ENCODE measurements at regions not wholly inside any gene's neighbourhood (a gene's known extent, or its start where the extent isn't known, plus 50 kb on each side); places are given as distances from the start of the nearest gene placed in this dataset.

- Histone ChIP-seq H3F3A (ENCODE audit: low read depth) (no peaks in the 10 kb centered on the region), H3K36me3 (ENCODE audit: insufficient read depth, low read length) (no peaks in the 10 kb centered on the region), H3K4me1 (ENCODE audit: insufficient read depth, low read length, poor library complexity, severe bottlenecking) (no peaks in the 10 kb centered on the region), H3K4me3 (ENCODE audit: low read length, poor library complexity, severe bottlenecking) (no peak overlapping the region), H3K27me3 (ENCODE audit: insufficient read depth, low read length, poor library complexity, severe bottlenecking) (no peaks in the 10 kb centered on the region), H4K20me1 (ENCODE audit: insufficient read depth, low read length, poor library complexity, severe bottlenecking) (no peaks in the 10 kb centered on the region), H3K9ac (ENCODE audit: low read depth, low read length, poor library complexity, severe bottlenecking) (no peak overlapping the region), H2AFZ (ENCODE audit: low read length) (no peak overlapping the region), H3K9me3 (ENCODE audit: insufficient read depth, low read depth, low read length) (peaks cover 2% of the 10 kb centered on the region; the same call in 1 of the 2 replicates), H3K79me2 (ENCODE audit: insufficient read depth, low read length) (no peaks in the 10 kb centered on the region), H3K4me2 (ENCODE audit: low read depth, low read length, poor library complexity, severe bottlenecking) (no peak overlapping the region), H3K9me2 (replicated peaks; ENCODE audit: low read depth, low read length) (no peaks in the 10 kb centered on the region)
- TF ChIP-seq CTCF (conservative IDR thresholded peaks at IDR 0.05; ENCODE audit: low read length) (no peak), EZH2phosphoT487 (IDR thresholded peaks at IDR 0.05; ENCODE audit: borderline replicate concordance) (no peak)
These were observed 119.0 kb upstream of the SORCS3 start for GRCh38 chr10:104521901-104522694.

- Histone ChIP-seq H3F3A (ENCODE audit: low read depth) (no peaks in the 10 kb centered on the region), H3K4me1 (ENCODE audit: insufficient read depth, low read length, poor library complexity, severe bottlenecking) (no peaks in the 10 kb centered on the region), H3K9me2 (replicated peaks; ENCODE audit: low read depth, low read length) (no peaks in the 10 kb centered on the region), H2AFZ (ENCODE audit: low read length) (no peak overlapping the region), H3K4me3 (ENCODE audit: low read length, poor library complexity, severe bottlenecking) (no peak overlapping the region), H3K4me2 (ENCODE audit: low read depth, low read length, poor library complexity, severe bottlenecking) (no peak overlapping the region), H3K36me3 (ENCODE audit: insufficient read depth, low read length) (no peaks in the 10 kb centered on the region), H3K79me2 (ENCODE audit: insufficient read depth, low read length) (no peaks in the 10 kb centered on the region), H3K9me3 (ENCODE audit: insufficient read depth, low read depth, low read length) (no peaks in the 10 kb centered on the region), H3K9ac (ENCODE audit: low read depth, low read length, poor library complexity, severe bottlenecking) (no peak overlapping the region), H4K20me1 (ENCODE audit: insufficient read depth, low read length, poor library complexity, severe bottlenecking) (no peaks in the 10 kb centered on the region), H3K27me3 (ENCODE audit: insufficient read depth, low read length, poor library complexity, severe bottlenecking) (no peaks in the 10 kb centered on the region)
- TF ChIP-seq EZH2phosphoT487 (IDR thresholded peaks at IDR 0.05; ENCODE audit: borderline replicate concordance) (no peak), CTCF (conservative IDR thresholded peaks at IDR 0.05; ENCODE audit: low read length) (no peak)
These were observed 114.9 kb upstream of the SORCS3 start for GRCh38 chr10:104526188-104526587.

GRCh38 chr10:104527013-104527412 is 114.1 kb upstream of the SORCS3 start:
- TF ChIP-seq EZH2phosphoT487 (IDR thresholded peaks at IDR 0.05; ENCODE audit: borderline replicate concordance) (no peak), CTCF (conservative IDR thresholded peaks at IDR 0.05; ENCODE audit: low read length) (no peak)

More at GRCh38 chr10:104527013-104527412, 114.1 kb upstream of the SORCS3 start:
- Histone ChIP-seq H3K9ac (ENCODE audit: low read depth, low read length, poor library complexity, severe bottlenecking) (no peak overlapping the region), H3K9me2 (replicated peaks; ENCODE audit: low read depth, low read length) (no peaks in the 10 kb centered on the region), H3K4me3 (ENCODE audit: low read length, poor library complexity, severe bottlenecking) (no peak overlapping the region), H3K27me3 (ENCODE audit: insufficient read depth, low read length, poor library complexity, severe bottlenecking) (no peaks in the 10 kb centered on the region), H3K79me2 (ENCODE audit: insufficient read depth, low read length) (no peaks in the 10 kb centered on the region), H3K4me1 (ENCODE audit: insufficient read depth, low read length, poor library complexity, severe bottlenecking) (no peaks in the 10 kb centered on the region), H3F3A (ENCODE audit: low read depth) (no peaks in the 10 kb centered on the region), H2AFZ (ENCODE audit: low read length) (no peak overlapping the region), H4K20me1 (ENCODE audit: insufficient read depth, low read length, poor library complexity, severe bottlenecking) (no peaks in the 10 kb centered on the region), H3K9me3 (ENCODE audit: insufficient read depth, low read depth, low read length) (no peaks in the 10 kb centered on the region), H3K36me3 (ENCODE audit: insufficient read depth, low read length) (no peaks in the 10 kb centered on the region), H3K4me2 (ENCODE audit: low read depth, low read length, poor library complexity, severe bottlenecking) (no peak overlapping the region)

All from Loucy (cell line).